H1 (cell line): ENCODE measurements at regions not wholly inside any gene's neighbourhood (a gene's known extent, or its start where the extent isn't known, plus 50 kb on each side); places are given as distances from the start of the nearest gene placed in this dataset.

ENCODE experiments used
- CTCF ChIA-PET: fragments of 300-600 bp; sonication (Branson Sonifier 250); formaldehyde crosslinking; loops from one replicate; lab custom pipeline; 2021; ENCODE audit not compliant: partially characterized antibody; lab: Charles Lee
- POLR2A ChIA-PET: fragments of 300-600 bp; sonication (Branson Sonifier 250); formaldehyde crosslinking; loops from one replicate; lab custom pipeline; 2021; ENCODE audit warnings: inconsistent platforms; ENCODE audit not compliant: partially characterized antibody; lab: Charles Lee
- DNase-seq, 2 experiments: peaks; one replicate each; pipeline versions ENCODE4 v3.0.0 to v3.0.0-alpha.2; 2010 to 2022; ENCODE audit warnings: low spot score in 2 of 2, low read depth in 1 of 2, mixed read lengths in 1 of 2
- FAIRE-seq: peaks from 2 replicates; lab custom pipeline; 2011; peaks lifted over from hg19 to GRCh38; lab: Jason Lieb, UNC
- H2AFZ ChIP-seq: 2 replicates; pipeline ENCODE4 v1.8.1; 2012; ENCODE audit warnings: low read length, inconsistent platforms
- H2AK5ac ChIP-seq: 2 replicates; pipeline ENCODE4 v1.6.1; 2013; ENCODE audit warnings: low read depth, low read length
- H2BK120ac ChIP-seq: replicated peaks from 2 replicates; pipeline ENCODE3; 2013; ENCODE audit warnings: low read depth, low read length, inconsistent platforms
- H2BK12ac ChIP-seq: 2 replicates; pipeline ENCODE4 v1.6.1; 2013; ENCODE audit warnings: low read depth, low read length
- H2BK15ac ChIP-seq: 2 replicates; pipeline ENCODE4 v1.6.1; 2013; ENCODE audit warnings: low read length
- H2BK20ac ChIP-seq: 2 replicates; pipeline ENCODE4 v1.6.1; 2013; ENCODE audit warnings: low read length
- H2BK5ac ChIP-seq: 2 replicates; pipeline ENCODE4 v1.6.1; 2013; ENCODE audit warnings: low read depth, low read length
- H3K14ac ChIP-seq: 2 replicates; pipeline ENCODE4 v1.6.1; 2013; ENCODE audit warnings: inconsistent platforms; ENCODE audit not compliant: insufficient read length
- H3K18ac ChIP-seq: 2 replicates; pipeline ENCODE4 v1.6.1; 2013; ENCODE audit warnings: low read length; ENCODE audit errors: extremely low read depth
- H3K23ac ChIP-seq: 2 replicates; pipeline ENCODE4 v1.6.1; 2013; ENCODE audit warnings: inconsistent platforms; ENCODE audit not compliant: insufficient read length
- H3K23me2 ChIP-seq: 2 replicates; pipeline ENCODE4 v1.6.1; 2013; ENCODE audit warnings: low read depth, low read length
- H3K27ac ChIP-seq: 2 replicates; pipeline ENCODE4 v1.6.1; 2011; ENCODE audit warnings: low read depth, low read length, inconsistent platforms
- H3K27me3 ChIP-seq, 4 experiments: replicated peaks in 1 of 4; 1 replicate in 1 of 4; 2 replicates in 3 of 4; pipeline versions ENCODE4 v1.6.1 to v1.8.1; 2011 to 2013; ENCODE audit warnings: low read length in 3 of 4, mild to moderate bottlenecking in 3 of 4, inconsistent platforms in 2 of 4, mixed read lengths in 2 of 4, moderate library complexity in 1 of 4; ENCODE audit not compliant: control insufficient read depth in 3 of 4, insufficient read depth in 3 of 4; ENCODE audit errors: extremely low read depth in 1 of 4
- H3K36me3 ChIP-seq, 4 experiments: 2 replicates each; pipeline versions ENCODE4 v1.6.1 to v1.8.1; 2011 to 2013; ENCODE audit warnings: mild to moderate bottlenecking in 4 of 4, low read length in 3 of 4, moderate library complexity in 2 of 4, control low read depth in 1 of 4, inconsistent platforms in 1 of 4; ENCODE audit not compliant: insufficient read depth in 4 of 4, control insufficient read depth in 2 of 4
- H3K4ac ChIP-seq: replicated peaks from 2 replicates; pipeline ENCODE3; 2013; ENCODE audit warnings: low read length, low read depth, mixed read lengths, inconsistent platforms; ENCODE audit not compliant: insufficient read length
- H3K4me1 ChIP-seq, 4 experiments: replicated peaks in 1 of 4; 1 replicate in 1 of 4; 2 replicates in 3 of 4; pipeline versions ENCODE4 v1.6.1 to v1.8.1; 2011 to 2013; ENCODE audit warnings: low read length in 3 of 4, inconsistent platforms in 2 of 4, mixed read lengths in 1 of 4; ENCODE audit not compliant: insufficient read depth in 4 of 4, control insufficient read depth in 3 of 4
- H3K4me2 ChIP-seq, 2 experiments: 2 replicates each; pipeline versions ENCODE4 v1.6.1 to v1.8.1; 2011 to 2013; ENCODE audit warnings: low read depth in 2 of 2, low read length in 2 of 2, control low read depth in 1 of 2, inconsistent platforms in 1 of 2, mild to moderate bottlenecking in 1 of 2; ENCODE audit not compliant: insufficient read depth in 1 of 2
- H3K4me3 ChIP-seq, 4 experiments: fragments of 200-600, 300-600 bp in 1 of 4; sonication (generic), shearing (Covaris generic), sonication (Bioruptor Twin) in 1 of 4; 2 replicates each; pipeline versions ENCODE4 v1.5.1 to v1.8.1; 2011 to 2016; ENCODE audit warnings: low read length in 4 of 4, low read depth in 3 of 4, control low read depth in 2 of 4, inconsistent platforms in 2 of 4, mild to moderate bottlenecking in 2 of 4, mixed read lengths in 1 of 4, moderate library complexity in 1 of 4; ENCODE audit not compliant: insufficient read depth in 2 of 4; ENCODE audit errors: extremely low read depth in 1 of 4
- H3K56ac ChIP-seq: replicated peaks from 2 replicates; pipeline ENCODE3; 2013; ENCODE audit warnings: low read depth, mild to moderate bottlenecking, mixed read lengths, low read length, inconsistent platforms; ENCODE audit not compliant: insufficient read length
- H3K79me1 ChIP-seq: 2 replicates; pipeline ENCODE4 v1.6.1; 2013; ENCODE audit warnings: low read depth, low read length, control low read depth
- H3K79me2 ChIP-seq, 2 experiments: 2 replicates each; pipeline versions ENCODE4 v1.6.1 to v1.8.1; 2012 to 2013; ENCODE audit warnings: low read length in 2 of 2, mild to moderate bottlenecking in 2 of 2, inconsistent platforms in 1 of 2; ENCODE audit not compliant: insufficient read depth in 2 of 2, control insufficient read depth in 1 of 2
- H3K9ac ChIP-seq, 4 experiments: replicated peaks in 1 of 4; 1 replicate in 1 of 4; 2 replicates in 3 of 4; pipeline versions ENCODE4 v1.6.1 to v1.8.1; 2011 to 2013; ENCODE audit warnings: low read depth in 3 of 4, low read length in 3 of 4, control low read depth in 2 of 4, mild to moderate bottlenecking in 2 of 4, moderate library complexity in 2 of 4, inconsistent platforms in 1 of 4; ENCODE audit errors: extremely low read depth in 1 of 4
- H3K9me3 ChIP-seq, 2 experiments: 2 replicates each; pipeline versions ENCODE4 v1.6.1 to v1.8.1; 2012 to 2013; ENCODE audit warnings: mild to moderate bottlenecking in 2 of 2, moderate library complexity in 2 of 2, control low read depth in 1 of 2, inconsistent platforms in 1 of 2, low read depth in 1 of 2, low read length in 1 of 2, mixed read lengths in 1 of 2; ENCODE audit not compliant: insufficient read depth in 2 of 2
- H4K20me1 ChIP-seq, 2 experiments: replicated peaks in 1 of 2; 2 replicates each; pipeline versions ENCODE3 to v1.8.1; 2011 to 2013; ENCODE audit warnings: inconsistent platforms in 2 of 2, low read length in 2 of 2, mild to moderate bottlenecking in 1 of 2; ENCODE audit not compliant: insufficient read depth in 2 of 2, control insufficient read depth in 1 of 2
- H4K5ac ChIP-seq: 2 replicates; pipeline ENCODE4 v1.6.1; 2013; ENCODE audit warnings: low read length, low read depth, mixed read lengths, inconsistent platforms; ENCODE audit not compliant: insufficient read length
- H4K8ac ChIP-seq: 2 replicates; pipeline ENCODE4 v1.8.0; 2013; ENCODE audit warnings: mild to moderate bottlenecking, moderate library complexity, low read length, inconsistent platforms; ENCODE audit not compliant: insufficient read depth; ENCODE audit errors: extremely low read depth
- H4K91ac ChIP-seq: replicated peaks from 2 replicates; pipeline ENCODE3; 2013; ENCODE audit warnings: low read length, mixed read lengths, inconsistent platforms; ENCODE audit not compliant: insufficient read length
- BACH1 ChIP-seq: IDR thresholded peaks from 2 replicates; pipeline ENCODE4 v1.6.1; 2012; ENCODE audit warnings: low read length, improper control_type of control experiment
- TAF1 ChIP-seq: IDR thresholded peaks from 2 replicates; pipeline ENCODE4 v1.6.1; 2011; ENCODE audit warnings: mild to moderate bottlenecking, low read depth, low read length
- TEAD4 ChIP-seq: IDR thresholded peaks from 2 replicates; pipeline ENCODE4 v1.6.1; 2012; ENCODE audit warnings: low read depth, low read length, inconsistent platforms, mixed read lengths
- ZNF274 ChIP-seq: IDR thresholded peaks from 2 replicates; pipeline ENCODE4 v1.7.0; 2012; ENCODE audit warnings: low read length, borderline replicate concordance; ENCODE audit errors: extremely low read depth
- WGBS, 2 experiments: shearing (Covaris generic) in 1 of 2; methylation state at CpG; one replicate each; pipeline versions ENCODE4 v1.1.6 to v1.1.7; 2013 to 2015; ENCODE audit warnings: low lambda C conversion rate in 2 of 2, mixed read lengths in 2 of 2, inconsistent platforms in 1 of 2, low coverage in 1 of 2, missing lambda C conversion rate in 1 of 2; ENCODE audit not compliant: insufficient replicate concordance in 2 of 2, insufficient coverage in 1 of 2, insufficient read length in 1 of 2; ENCODE audit errors: extremely low coverage in 1 of 2, missing lambda C conversion rate in 1 of 2; 5-methylcytosine and 5-hydroxymethylcytosine counted together
- TF ChIP-seq, protein P1 (sequence below): IDR thresholded peaks from 2 replicates; pipeline ENCODE4 v1.6.1; 2012; ENCODE audit warnings: inconsistent platforms
- TF ChIP-seq, protein P2 (sequence below): IDR thresholded peaks from 2 replicates; pipeline ENCODE4 v1.6.1; 2011; ENCODE audit warnings: low read depth, mild to moderate bottlenecking, low read length; ENCODE audit not compliant: insufficient read depth
- TF ChIP-seq, protein P3 (sequence below), 3 experiments: IDR thresholded peaks; 1 replicate in 2 of 3; 2 replicates in 1 of 3; pipeline versions ENCODE4 v1.5.1 to v1.6.1; 2011; ENCODE audit warnings: low read length in 3 of 3, mild to moderate bottlenecking in 3 of 3, inconsistent platforms in 2 of 3, low read depth in 1 of 3, moderate library complexity in 1 of 3; ENCODE audit not compliant: insufficient read depth in 1 of 3; ENCODE audit errors: control extremely low read depth in 1 of 3

DNA sequence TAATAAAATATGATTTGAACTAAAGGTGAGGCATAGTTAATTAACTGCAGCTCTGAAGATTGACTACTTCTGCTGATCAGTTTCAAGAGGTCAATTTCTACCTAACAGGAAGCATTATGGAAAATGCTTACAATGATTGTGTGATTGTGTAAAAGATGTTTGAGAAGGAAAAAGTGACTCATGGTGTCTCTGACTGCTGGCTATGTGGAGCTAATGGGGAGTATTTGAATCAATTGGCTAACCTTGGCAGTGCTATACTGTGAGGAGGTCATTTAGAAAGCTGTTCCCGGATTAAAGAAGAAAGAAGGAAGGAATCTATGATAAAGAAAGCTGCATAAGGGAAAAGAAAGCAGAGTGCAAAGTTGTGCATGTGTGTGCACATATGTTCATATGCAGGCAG lies 376.5 kb downstream of the ADGRL2 start:
- Histone ChIP-seq H4K8ac (no peak overlapping the region), H3K9ac (no peak overlapping the region), H2BK120ac (no peak overlapping the region), H2BK5ac (no peak overlapping the region), H3K4ac (no peak overlapping the region), H3K14ac (no peak overlapping the region), H3K18ac (no peak overlapping the region), H2AFZ (no peak overlapping the region), H3K56ac (no peak overlapping the region), H2BK15ac (no peak overlapping the region), H3K9me3 (no peaks in the 10 kb centered on the region; a peak in 1 of 4 replicates), H3K36me3 (no peaks in the 10 kb centered on the region), H3K79me2 (no peaks in the 10 kb centered on the region), H2AK5ac (no peak overlapping the region), H2BK12ac (no peak overlapping the region), H3K4me1 (no peaks in the 10 kb centered on the region), H3K23me2 (no peaks in the 10 kb centered on the region; the same call in 1 of the 2 replicates), H3K4me3 (no peak overlapping the region), H3K79me1 (no peaks in the 10 kb centered on the region), H3K27me3 (no peaks in the 10 kb centered on the region), H3K23ac (no peak overlapping the region), H3K27ac (no peak overlapping the region), H4K5ac (no peak overlapping the region), H2BK20ac (no peak overlapping the region), H4K91ac (no peak overlapping the region), H4K20me1 (no peaks in the 10 kb centered on the region), H3K4me2 (no peak overlapping the region)
- DNase-seq (no peak), FAIRE-seq (no peak)
- TF ChIP-seq TEAD4 = no peak
- TF ChIP-seq, protein P1, sequence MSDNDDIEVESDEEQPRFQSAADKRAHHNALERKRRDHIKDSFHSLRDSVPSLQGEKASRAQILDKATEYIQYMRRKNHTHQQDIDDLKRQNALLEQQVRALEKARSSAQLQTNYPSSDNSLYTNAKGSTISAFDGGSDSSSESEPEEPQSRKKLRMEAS = no peak
- TF ChIP-seq BACH1 = no peak
- TF ChIP-seq, protein P2, sequence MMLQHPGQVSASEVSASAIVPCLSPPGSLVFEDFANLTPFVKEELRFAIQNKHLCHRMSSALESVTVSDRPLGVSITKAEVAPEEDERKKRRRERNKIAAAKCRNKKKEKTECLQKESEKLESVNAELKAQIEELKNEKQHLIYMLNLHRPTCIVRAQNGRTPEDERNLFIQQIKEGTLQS = no peak
- no peak for TF ChIP-seq ZNF274
- TF ChIP-seq TAF1 = no peak
- TF ChIP-seq, protein P3, sequence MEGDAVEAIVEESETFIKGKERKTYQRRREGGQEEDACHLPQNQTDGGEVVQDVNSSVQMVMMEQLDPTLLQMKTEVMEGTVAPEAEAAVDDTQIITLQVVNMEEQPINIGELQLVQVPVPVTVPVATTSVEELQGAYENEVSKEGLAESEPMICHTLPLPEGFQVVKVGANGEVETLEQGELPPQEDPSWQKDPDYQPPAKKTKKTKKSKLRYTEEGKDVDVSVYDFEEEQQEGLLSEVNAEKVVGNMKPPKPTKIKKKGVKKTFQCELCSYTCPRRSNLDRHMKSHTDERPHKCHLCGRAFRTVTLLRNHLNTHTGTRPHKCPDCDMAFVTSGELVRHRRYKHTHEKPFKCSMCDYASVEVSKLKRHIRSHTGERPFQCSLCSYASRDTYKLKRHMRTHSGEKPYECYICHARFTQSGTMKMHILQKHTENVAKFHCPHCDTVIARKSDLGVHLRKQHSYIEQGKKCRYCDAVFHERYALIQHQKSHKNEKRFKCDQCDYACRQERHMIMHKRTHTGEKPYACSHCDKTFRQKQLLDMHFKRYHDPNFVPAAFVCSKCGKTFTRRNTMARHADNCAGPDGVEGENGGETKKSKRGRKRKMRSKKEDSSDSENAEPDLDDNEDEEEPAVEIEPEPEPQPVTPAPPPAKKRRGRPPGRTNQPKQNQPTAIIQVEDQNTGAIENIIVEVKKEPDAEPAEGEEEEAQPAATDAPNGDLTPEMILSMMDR (IDR thresholded peaks at IDR 0.05; ENCODE audit: control extremely low read depth in 1 of 3, insufficient read depth in 1 of 3, low read depth in 1 of 3, low read length in 3 of 3) = no peak
- CTCF ChIA-PET = no interaction called here
- POLR2A ChIA-PET = no interaction called here
- WGBS, 2 experiments = 91% methylated on average over 1 of the region's 1 CpG; no CpG with 5 or more reads in 1 of the 2 experiments
